ENCODE measurements at regions not wholly inside any gene's neighbourhood (a gene's known extent, or its start where the extent isn't known, plus 50 kb on each side); places are given as distances from the start of the nearest gene placed in this dataset.

DNA sequence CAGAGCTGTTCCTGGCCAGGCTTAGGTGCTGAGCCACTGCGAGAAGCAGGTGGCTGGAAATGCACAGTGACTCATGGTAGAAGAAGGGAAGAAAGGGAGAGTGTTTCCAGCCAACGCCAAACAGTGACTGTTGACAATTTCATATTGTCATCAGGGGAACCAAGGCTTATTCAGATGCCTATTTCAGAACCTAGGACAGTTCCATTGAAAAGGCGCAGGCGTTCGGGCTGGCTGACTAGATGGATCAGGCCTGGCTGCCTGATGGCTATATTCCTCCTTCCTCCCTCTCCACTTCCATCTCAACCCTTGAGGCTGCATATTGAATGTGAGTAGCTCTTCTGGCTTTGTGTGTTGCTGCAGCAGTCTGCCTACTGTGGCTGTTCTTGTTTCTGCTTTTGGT lies 73.0 kb upstream of the FRMPD4 start:
- TF ChIP-seq, protein P1, sequence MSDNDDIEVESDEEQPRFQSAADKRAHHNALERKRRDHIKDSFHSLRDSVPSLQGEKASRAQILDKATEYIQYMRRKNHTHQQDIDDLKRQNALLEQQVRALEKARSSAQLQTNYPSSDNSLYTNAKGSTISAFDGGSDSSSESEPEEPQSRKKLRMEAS (IDR thresholded peaks at IDR 0.05), result no peak
- TF ChIP-seq, protein P2, sequence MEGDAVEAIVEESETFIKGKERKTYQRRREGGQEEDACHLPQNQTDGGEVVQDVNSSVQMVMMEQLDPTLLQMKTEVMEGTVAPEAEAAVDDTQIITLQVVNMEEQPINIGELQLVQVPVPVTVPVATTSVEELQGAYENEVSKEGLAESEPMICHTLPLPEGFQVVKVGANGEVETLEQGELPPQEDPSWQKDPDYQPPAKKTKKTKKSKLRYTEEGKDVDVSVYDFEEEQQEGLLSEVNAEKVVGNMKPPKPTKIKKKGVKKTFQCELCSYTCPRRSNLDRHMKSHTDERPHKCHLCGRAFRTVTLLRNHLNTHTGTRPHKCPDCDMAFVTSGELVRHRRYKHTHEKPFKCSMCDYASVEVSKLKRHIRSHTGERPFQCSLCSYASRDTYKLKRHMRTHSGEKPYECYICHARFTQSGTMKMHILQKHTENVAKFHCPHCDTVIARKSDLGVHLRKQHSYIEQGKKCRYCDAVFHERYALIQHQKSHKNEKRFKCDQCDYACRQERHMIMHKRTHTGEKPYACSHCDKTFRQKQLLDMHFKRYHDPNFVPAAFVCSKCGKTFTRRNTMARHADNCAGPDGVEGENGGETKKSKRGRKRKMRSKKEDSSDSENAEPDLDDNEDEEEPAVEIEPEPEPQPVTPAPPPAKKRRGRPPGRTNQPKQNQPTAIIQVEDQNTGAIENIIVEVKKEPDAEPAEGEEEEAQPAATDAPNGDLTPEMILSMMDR (IDR thresholded peaks at IDR 0.05), result no peak
- TF ChIP-seq CEBPB (IDR thresholded peaks at IDR 0.05), result no peak
- TF ChIP-seq POLR2A (IDR thresholded peaks at IDR 0.05; ENCODE audit: low read length), result no peak
- TF ChIP-seq TP53 (CRISPR knock-in tag; IDR thresholded peaks at IDR 0.05), result no peak
- no peak for TF ChIP-seq SREBF2 (IDR thresholded peaks at IDR 0.05)
- TF ChIP-seq EP300 (IDR thresholded peaks at IDR 0.05), result no peak
- TF ChIP-seq RCOR1 (IDR thresholded peaks at IDR 0.05; ENCODE audit: low read depth, low read length), result no peak
- TF ChIP-seq, protein P3, sequence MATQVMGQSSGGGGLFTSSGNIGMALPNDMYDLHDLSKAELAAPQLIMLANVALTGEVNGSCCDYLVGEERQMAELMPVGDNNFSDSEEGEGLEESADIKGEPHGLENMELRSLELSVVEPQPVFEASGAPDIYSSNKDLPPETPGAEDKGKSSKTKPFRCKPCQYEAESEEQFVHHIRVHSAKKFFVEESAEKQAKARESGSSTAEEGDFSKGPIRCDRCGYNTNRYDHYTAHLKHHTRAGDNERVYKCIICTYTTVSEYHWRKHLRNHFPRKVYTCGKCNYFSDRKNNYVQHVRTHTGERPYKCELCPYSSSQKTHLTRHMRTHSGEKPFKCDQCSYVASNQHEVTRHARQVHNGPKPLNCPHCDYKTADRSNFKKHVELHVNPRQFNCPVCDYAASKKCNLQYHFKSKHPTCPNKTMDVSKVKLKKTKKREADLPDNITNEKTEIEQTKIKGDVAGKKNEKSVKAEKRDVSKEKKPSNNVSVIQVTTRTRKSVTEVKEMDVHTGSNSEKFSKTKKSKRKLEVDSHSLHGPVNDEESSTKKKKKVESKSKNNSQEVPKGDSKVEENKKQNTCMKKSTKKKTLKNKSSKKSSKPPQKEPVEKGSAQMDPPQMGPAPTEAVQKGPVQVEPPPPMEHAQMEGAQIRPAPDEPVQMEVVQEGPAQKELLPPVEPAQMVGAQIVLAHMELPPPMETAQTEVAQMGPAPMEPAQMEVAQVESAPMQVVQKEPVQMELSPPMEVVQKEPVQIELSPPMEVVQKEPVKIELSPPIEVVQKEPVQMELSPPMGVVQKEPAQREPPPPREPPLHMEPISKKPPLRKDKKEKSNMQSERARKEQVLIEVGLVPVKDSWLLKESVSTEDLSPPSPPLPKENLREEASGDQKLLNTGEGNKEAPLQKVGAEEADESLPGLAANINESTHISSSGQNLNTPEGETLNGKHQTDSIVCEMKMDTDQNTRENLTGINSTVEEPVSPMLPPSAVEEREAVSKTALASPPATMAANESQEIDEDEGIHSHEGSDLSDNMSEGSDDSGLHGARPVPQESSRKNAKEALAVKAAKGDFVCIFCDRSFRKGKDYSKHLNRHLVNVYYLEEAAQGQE (IDR thresholded peaks at IDR 0.05), result peak; percentile 82

Data from A549 (cell line).